GM12878 (cell line): ENCODE measurements at regions not wholly inside any gene's neighbourhood (a gene's known extent, or its start where the extent isn't known, plus 50 kb on each side); places are given as distances from the start of the nearest gene placed in this dataset.

ENCODE experiments used
- EP300 ChIP-seq, 2 experiments: fragments of 150-350 bp in 1 of 2; IDR thresholded peaks; 2 replicates each; pipeline ENCODE4 v1.6.1; 2011 to 2012; ENCODE audit warnings: low read depth in 2 of 2, low read length in 2 of 2, borderline replicate concordance in 1 of 2, improper control_type of control experiment in 1 of 2, inconsistent platforms in 1 of 2; ENCODE audit not compliant: control insufficient read depth in 1 of 2
- EZH2 ChIP-seq: IDR thresholded peaks from 2 replicates; pipeline ENCODE4 v1.6.1; 2012; ENCODE audit warnings: low read depth, mild to moderate bottlenecking, control low read depth, inconsistent platforms, low read length, borderline replicate concordance; ENCODE audit not compliant: control insufficient read depth
- FOXM1 ChIP-seq: IDR thresholded peaks from 2 replicates; pipeline ENCODE4 v1.6.1; 2012; ENCODE audit warnings: low read depth, mild to moderate bottlenecking, inconsistent platforms, low read length, moderate library complexity
- SPI1 ChIP-seq: IDR thresholded peaks from 2 replicates; pipeline ENCODE4 v1.6.1; 2011; ENCODE audit warnings: low read depth, mild to moderate bottlenecking, low read length, moderate library complexity, borderline replicate concordance; ENCODE audit not compliant: insufficient read depth
- TF ChIP-seq, protein P1 (sequence below), 3 experiments: IDR thresholded peaks in 2 of 3; conservative IDR thresholded peaks in 1 of 3; 2 replicates each; pipeline ENCODE4 v1.5.1; 2011; ENCODE audit warnings: low read depth in 3 of 3, low read length in 3 of 3, mild to moderate bottlenecking in 3 of 3, control low read depth in 2 of 3, moderate library complexity in 2 of 3, inconsistent platforms in 1 of 3, mixed read lengths in 1 of 3; ENCODE audit not compliant: control insufficient read depth in 2 of 3, insufficient read depth in 1 of 3; ENCODE audit errors: extremely low read depth in 1 of 3
- TF ChIP-seq, protein P2 (sequence below): IDR thresholded peaks from 2 replicates; pipeline ENCODE4 v1.6.1; 2012; ENCODE audit warnings: low read depth, low read length, improper control_type of control experiment
- TF ChIP-seq, protein P3 (sequence below): IDR thresholded peaks from 2 replicates; pipeline ENCODE4 v1.6.1; 2012; ENCODE audit warnings: mild to moderate bottlenecking, low read depth, low read length

DNA sequence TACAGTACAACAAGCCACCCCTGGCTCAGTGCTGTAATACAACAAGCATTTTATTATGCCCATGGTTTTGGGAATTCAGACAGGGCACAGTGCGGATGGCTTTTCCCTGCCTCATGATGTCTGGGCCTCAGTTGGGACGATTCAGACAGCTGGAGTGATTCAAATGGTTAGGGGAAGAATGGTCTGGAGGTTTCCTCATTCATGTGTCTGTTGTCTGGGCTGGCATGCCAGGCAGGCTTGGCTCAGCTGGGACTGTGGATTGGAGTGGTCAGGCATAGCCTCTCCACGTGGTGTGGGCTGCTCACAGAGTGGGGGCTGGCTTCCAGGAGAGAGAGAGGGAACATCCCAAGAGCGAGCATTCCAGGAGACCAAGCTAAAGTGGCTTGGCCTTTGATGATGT is 164.4 kb downstream of the C11orf91 start:
- TF ChIP-seq, protein P1, sequence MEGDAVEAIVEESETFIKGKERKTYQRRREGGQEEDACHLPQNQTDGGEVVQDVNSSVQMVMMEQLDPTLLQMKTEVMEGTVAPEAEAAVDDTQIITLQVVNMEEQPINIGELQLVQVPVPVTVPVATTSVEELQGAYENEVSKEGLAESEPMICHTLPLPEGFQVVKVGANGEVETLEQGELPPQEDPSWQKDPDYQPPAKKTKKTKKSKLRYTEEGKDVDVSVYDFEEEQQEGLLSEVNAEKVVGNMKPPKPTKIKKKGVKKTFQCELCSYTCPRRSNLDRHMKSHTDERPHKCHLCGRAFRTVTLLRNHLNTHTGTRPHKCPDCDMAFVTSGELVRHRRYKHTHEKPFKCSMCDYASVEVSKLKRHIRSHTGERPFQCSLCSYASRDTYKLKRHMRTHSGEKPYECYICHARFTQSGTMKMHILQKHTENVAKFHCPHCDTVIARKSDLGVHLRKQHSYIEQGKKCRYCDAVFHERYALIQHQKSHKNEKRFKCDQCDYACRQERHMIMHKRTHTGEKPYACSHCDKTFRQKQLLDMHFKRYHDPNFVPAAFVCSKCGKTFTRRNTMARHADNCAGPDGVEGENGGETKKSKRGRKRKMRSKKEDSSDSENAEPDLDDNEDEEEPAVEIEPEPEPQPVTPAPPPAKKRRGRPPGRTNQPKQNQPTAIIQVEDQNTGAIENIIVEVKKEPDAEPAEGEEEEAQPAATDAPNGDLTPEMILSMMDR (IDR thresholded peaks at IDR 0.05 in 2 of 3, conservative IDR thresholded peaks at IDR 0.05 in 1 of 3; ENCODE audit: control insufficient read depth in 2 of 3, extremely low read depth in 1 of 3, insufficient read depth in 1 of 3, low read depth in 3 of 3, low read length in 3 of 3): no peak
- TF ChIP-seq FOXM1 (no peak), EZH2 (no peak), SPI1 (no peak), EP300 (IDR thresholded peaks at IDR 0.05; ENCODE audit: borderline replicate concordance in 1 of 2, control insufficient read depth in 1 of 2, low read depth in 2 of 2, low read length in 2 of 2) (no peak)
- TF ChIP-seq, protein P2, sequence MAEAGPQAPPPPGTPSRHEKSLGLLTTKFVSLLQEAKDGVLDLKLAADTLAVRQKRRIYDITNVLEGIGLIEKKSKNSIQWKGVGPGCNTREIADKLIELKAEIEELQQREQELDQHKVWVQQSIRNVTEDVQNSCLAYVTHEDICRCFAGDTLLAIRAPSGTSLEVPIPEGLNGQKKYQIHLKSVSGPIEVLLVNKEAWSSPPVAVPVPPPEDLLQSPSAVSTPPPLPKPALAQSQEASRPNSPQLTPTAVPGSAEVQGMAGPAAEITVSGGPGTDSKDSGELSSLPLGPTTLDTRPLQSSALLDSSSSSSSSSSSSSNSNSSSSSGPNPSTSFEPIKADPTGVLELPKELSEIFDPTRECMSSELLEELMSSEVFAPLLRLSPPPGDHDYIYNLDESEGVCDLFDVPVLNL: no peak
- TF ChIP-seq, protein P3, sequence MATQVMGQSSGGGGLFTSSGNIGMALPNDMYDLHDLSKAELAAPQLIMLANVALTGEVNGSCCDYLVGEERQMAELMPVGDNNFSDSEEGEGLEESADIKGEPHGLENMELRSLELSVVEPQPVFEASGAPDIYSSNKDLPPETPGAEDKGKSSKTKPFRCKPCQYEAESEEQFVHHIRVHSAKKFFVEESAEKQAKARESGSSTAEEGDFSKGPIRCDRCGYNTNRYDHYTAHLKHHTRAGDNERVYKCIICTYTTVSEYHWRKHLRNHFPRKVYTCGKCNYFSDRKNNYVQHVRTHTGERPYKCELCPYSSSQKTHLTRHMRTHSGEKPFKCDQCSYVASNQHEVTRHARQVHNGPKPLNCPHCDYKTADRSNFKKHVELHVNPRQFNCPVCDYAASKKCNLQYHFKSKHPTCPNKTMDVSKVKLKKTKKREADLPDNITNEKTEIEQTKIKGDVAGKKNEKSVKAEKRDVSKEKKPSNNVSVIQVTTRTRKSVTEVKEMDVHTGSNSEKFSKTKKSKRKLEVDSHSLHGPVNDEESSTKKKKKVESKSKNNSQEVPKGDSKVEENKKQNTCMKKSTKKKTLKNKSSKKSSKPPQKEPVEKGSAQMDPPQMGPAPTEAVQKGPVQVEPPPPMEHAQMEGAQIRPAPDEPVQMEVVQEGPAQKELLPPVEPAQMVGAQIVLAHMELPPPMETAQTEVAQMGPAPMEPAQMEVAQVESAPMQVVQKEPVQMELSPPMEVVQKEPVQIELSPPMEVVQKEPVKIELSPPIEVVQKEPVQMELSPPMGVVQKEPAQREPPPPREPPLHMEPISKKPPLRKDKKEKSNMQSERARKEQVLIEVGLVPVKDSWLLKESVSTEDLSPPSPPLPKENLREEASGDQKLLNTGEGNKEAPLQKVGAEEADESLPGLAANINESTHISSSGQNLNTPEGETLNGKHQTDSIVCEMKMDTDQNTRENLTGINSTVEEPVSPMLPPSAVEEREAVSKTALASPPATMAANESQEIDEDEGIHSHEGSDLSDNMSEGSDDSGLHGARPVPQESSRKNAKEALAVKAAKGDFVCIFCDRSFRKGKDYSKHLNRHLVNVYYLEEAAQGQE: no peak
